Stimulated activated CD8-positive, alpha-beta memory T cell treated with anti-CD3 and anti-CD28 coated beads, Interleukin-4, amount 100 ng/mL, for 24 hours (primary cell): ENCODE measurements at regions not wholly inside any gene's neighbourhood (a gene's known extent, or its start where the extent isn't known, plus 50 kb on each side); places are given as distances from the start of the nearest gene placed in this dataset.

ENCODE experiments used
- DNase-seq: peaks from one replicate; pipeline ENCODE4 v3.0.0-alpha.2; 2020; ENCODE audit warnings: low read depth

GRCh38 chr10:129371541-129371940 lies 95.5 kb upstream of the MGMT start:
- DNase-seq, result no peak

GRCh38 chr10:129372172-129372571 lies 94.9 kb upstream of the MGMT start:
- DNase-seq, result no peak

- DNase-seq, result no peak
These were observed 93.8 kb upstream of the MGMT start for GRCh38 chr10:129373231-129373630.

- DNase-seq, result no peak
These were observed 93.3 kb upstream of the MGMT start for GRCh38 chr10:129373718-129374117.

GRCh38 chr10:129375171-129375570 lies 91.9 kb upstream of the MGMT start:
- no peak for DNase-seq

- DNase-seq, result no peak
These were observed 91.1 kb upstream of the MGMT start for GRCh38 chr10:129375912-129376311.

- DNase-seq, result no peak
These were observed 86.8 kb upstream of the MGMT start for GRCh38 chr10:129380279-129380678.

GRCh38 chr10:129381741-129382140 lies 85.3 kb upstream of the MGMT start:
- DNase-seq, result no peak

- DNase-seq, result no peak
These were observed 84.6 kb upstream of the MGMT start for GRCh38 chr10:129382401-129382800.

GRCh38 chr10:129383651-129384050 lies 83.4 kb upstream of the MGMT start:
- DNase-seq, result no peak

GRCh38 chr10:129385600-129385999 lies 81.4 kb upstream of the MGMT start:
- no peak for DNase-seq

- DNase-seq, result no peak
These were observed 80.4 kb upstream of the MGMT start for GRCh38 chr10:129386415-129387257.

GRCh38 chr10:129387258-129387525 lies 79.8 kb upstream of the MGMT start:
- DNase-seq, result no peak

- DNase-seq, result no peak
These were observed 78.6 kb upstream of the MGMT start for GRCh38 chr10:129388435-129388834.

GRCh38 chr10:129389194-129389593 lies 77.8 kb upstream of the MGMT start:
- no peak for DNase-seq

GRCh38 chr10:129390147-129390546 lies 76.9 kb upstream of the MGMT start:
- DNase-seq, result no peak

GRCh38 chr10:129390726-129391125 lies 76.3 kb upstream of the MGMT start:
- no peak for DNase-seq

GRCh38 chr10:129391464-129391863 lies 75.6 kb upstream of the MGMT start:
- no peak for DNase-seq

- no peak for DNase-seq
These were observed 74.2 kb upstream of the MGMT start for GRCh38 chr10:129392855-129393254.

- no peak for DNase-seq
These were observed 73.2 kb upstream of the MGMT start for GRCh38 chr10:129393812-129394211.

GRCh38 chr10:129394518-129395328 lies 72.3 kb upstream of the MGMT start:
- no peak for DNase-seq

GRCh38 chr10:129396021-129396722 lies 70.9 kb upstream of the MGMT start:
- no peak for DNase-seq
